ENCODE measurements at regions not wholly inside any gene's neighbourhood (a gene's known extent, or its start where the extent isn't known, plus 50 kb on each side); places are given as distances from the start of the nearest gene placed in this dataset.
A peak's percentile ranks its signal among the peaks of the same experiment; 100 is the strongest.
"Not testable (repeated sequence)": the region's sequence is repeated elsewhere in the genome, so short reads cannot be mapped to it uniquely, and the experiment has no call there.

DNA sequence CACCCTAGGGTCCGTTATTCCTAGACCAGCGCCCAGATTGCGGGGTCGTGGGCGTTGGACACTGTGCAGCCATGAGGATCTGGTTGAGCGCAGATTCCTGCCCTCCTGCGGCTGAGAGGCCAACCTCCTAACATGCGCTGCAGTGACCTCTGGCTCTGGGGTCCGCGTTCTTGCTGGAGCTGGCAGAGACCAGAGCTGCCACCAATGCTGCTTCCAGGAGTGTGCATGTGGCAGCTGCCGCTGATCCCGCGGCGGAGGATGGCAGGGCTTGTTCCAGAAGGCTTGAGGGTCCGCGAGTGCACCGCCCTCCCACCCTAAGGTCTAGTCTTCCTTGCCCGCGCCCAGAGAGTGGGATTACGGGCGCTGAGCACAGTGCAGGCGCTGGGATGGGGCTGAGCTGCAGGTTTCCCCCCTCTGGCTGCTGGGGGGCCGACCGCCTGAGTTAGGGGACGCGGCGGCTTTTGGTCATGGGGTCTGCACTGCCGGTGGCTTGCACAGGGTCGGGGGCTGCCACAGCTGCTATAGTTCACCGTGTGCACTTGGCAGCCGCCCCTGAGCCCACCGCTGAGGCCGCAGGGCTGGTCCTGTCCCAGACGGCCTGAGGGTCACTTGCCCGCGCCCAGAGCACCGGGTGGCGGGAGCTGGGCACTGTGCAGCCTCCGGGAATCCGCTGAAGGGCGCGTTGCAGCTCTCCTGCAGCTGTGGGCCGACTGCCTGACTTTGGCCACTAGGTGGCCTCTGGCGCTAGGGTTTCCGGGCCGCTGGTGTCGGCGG is 145.9 kb downstream of the CCDC74A start:
- ATAC-seq (replicated peaks) = peak; percentile 89
- Mint-ChIP-seq H3K36me3 (ENCODE audit: low read depth) (no peaks in the 10 kb centered on the region), H3K4me3 (peak overlapping the region; percentile 40), H3K27me3 (peaks cover 16% of the 10 kb centered on the region), H3K27ac (no peak overlapping the region), H3K9me3 (no peaks in the 10 kb centered on the region), H3K4me1 (no peaks in the 10 kb centered on the region)

DNA sequence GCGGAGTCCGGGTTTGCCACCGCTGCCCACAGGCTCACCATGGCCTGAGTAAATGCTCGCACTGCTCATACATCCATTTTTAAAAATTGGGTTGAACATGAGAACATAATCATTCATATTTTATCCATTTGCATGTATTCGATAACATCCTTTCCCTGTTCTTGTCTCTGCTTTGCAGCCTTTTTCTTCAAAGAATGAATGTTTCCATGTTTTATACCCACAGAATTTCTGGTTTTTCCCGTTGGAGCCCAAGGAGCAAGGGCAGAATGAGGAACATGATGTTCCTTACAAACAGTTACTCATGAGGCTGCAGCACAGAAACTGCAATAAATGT is 146.5 kb downstream of the CCDC74A start:
- Mint-ChIP-seq H3K36me3 (ENCODE audit: low read depth) (no peaks in the 10 kb centered on the region), H3K9me3 (no peaks in the 10 kb centered on the region), H3K27ac (no peak overlapping the region), H3K27me3 (peaks cover 16% of the 10 kb centered on the region), H3K4me1 (no peaks in the 10 kb centered on the region), H3K4me3 (peak overlapping the region; percentile 40)
- ATAC-seq (replicated peaks) = no peak

DNA sequence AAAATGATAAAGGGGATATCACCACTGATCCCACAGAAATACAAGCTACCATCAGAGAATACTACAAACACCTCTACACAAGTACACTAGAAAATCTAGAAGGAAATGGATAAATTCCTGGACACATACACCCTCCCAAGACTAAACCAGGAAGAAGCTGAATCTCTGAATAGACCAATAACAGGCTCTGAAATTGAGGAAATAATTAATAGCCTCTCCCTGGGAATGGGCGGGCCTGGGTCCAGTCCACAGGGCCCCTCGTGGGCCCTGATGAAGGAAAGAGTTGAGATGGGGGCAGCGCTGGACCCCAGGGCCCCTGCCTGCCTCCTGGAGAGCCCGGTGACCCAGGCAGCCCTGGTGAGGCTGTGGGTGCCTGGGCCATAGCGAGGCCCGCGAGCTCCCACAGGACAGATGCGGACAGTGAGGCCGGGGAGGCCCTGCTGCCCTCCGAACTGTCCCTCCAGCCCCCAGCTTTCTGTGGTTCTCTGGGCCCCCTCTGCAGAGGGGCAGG is 154.0 kb downstream of the CCDC74A start:
- Mint-ChIP-seq H3K4me1 (peaks cover 22% of the 10 kb centered on the region), H3K27ac (peak overlapping the region; percentile 87), H3K36me3 (ENCODE audit: low read depth) (peaks cover 20% of the 10 kb centered on the region), H3K4me3 (peak overlapping the region; percentile 85)
- H3K9me3 Mint-ChIP-seq, H3K27me3 Mint-ChIP-seq: not testable (repeated sequence)
- ATAC-seq (replicated peaks) = peak; percentile 6

DNA sequence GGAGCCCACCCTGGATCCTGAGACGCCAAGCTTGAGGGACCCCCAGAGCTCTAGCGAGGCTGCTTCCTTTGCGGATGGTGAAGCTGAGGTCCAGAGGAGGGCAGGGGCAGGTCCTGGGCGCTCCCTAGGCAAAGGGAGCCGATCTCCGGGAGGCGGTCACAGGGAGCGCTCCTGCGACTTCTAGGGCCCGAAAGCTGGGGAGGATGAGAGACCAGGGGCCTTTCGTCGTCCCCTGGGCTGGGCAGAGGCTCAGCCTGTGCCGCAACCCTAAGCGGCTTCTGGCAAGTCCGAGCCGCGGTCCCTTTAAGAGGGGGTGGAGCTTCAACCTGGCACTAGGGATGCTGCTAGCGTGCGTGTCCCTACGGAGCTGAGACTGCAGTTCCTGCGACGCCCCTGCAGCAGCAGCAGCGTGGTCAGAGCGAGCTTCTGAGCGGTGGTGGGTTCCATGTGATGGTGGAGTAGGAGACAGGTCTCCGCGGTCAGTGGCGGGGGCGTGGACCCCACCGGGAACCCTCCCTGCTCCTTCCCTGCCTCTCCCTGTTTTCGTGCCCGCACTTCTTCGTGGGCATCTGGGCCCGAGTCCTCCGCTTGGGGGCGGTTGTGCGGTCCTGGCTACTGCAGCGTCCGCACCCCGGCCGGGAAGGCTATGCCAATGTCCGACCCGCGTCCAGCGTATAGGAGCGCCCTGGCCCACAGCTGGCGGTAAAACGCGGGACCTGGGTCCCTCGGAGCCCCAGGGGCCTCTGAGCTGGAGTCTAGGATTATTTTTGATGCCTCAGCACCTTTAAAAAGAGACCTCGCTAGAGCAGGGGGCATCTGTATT is 154.6 kb downstream of the CCDC74A start:
- H3K36me3 Mint-ChIP-seq (ENCODE audit: low read depth) = peaks cover 26% of the 10 kb centered on the region
- peak; percentile 99 for ATAC-seq (replicated peaks)
- peak overlapping the region; percentile 87 for H3K27ac Mint-ChIP-seq
- H3K4me3 Mint-ChIP-seq = peak overlapping the region; percentile 85
- peaks cover 1% of the 10 kb centered on the region for H3K27me3 Mint-ChIP-seq
- H3K9me3 Mint-ChIP-seq = no peaks in the 10 kb centered on the region
- H3K4me1 Mint-ChIP-seq = peaks cover 22% of the 10 kb centered on the region

DNA sequence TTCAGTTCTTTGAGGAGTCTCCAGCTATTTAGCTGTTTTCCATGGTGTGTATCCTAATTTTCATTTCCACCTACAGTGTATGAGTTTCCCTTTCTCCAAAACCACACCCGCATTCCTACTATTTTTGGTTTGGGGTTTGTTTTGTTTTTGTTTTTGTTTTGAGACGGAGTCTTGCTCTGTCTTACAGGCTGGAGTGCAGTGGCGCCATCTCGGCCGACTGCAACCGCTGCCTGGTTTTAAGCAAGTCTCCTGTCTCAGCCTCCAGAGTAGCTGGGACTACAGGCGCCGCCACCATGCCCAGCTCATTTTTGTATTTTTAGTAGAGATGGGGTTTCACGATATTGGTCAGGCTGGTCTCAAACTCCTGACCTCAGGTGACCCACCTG is 155.2 kb downstream of the CCDC74A start:
- H3K27me3 Mint-ChIP-seq, H3K9me3 Mint-ChIP-seq: not testable (repeated sequence)
- Mint-ChIP-seq H3K36me3 (ENCODE audit: low read depth) (peaks cover 32% of the 10 kb centered on the region), H3K4me3 (peak overlapping the region; percentile 85), H3K4me1 (peaks cover 22% of the 10 kb centered on the region), H3K27ac (peak overlapping the region; percentile 87)
- ATAC-seq (replicated peaks) = peak; percentile 44

- Mint-ChIP-seq H3K4me3 (peak overlapping the region; percentile 85), H3K36me3 (ENCODE audit: low read depth) (peaks cover 51% of the 10 kb centered on the region), H3K27ac (peak overlapping the region; percentile 44), H3K4me1 (peaks cover 22% of the 10 kb centered on the region)
- H3K27me3 Mint-ChIP-seq; ATAC-seq (replicated peaks); H3K9me3 Mint-ChIP-seq: not testable (repeated sequence)
Observed at GRCh38 chr2:131684631-131685316, 157.1 kb downstream of the CCDC74A start.

DNA sequence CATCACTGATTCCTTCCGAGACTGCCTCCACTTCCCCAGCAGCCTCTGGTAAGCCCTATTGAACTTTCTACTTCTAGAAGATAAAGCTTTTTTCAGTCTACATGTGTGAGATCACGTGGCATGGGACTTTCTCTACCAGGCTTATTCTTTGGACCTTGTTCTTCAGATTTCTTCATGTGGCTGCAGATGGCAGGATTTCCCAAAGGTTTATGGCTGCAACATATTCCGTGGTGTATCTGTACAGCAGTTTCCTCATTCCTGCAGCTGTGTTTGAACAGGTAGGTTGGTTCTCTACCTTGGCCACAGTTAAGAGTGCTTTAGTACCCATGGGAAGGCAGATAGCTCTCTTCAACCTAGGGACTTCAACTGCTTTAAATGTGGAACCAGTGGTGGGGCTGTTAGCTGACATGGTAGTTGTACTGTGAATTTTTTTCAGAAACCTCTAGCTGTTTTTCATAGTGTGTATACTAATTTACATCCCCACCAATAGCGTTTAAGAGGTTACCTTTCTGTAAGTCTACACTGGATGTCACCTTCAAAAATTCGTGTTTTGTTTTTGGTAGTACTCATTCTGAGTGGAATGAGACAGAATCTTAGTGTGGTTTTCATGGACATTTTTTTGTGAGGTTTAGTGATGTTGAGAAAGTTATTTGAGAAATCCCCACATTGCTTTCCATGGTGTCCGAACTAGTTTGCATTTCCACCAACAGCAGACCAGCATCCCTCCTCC is 158.6 kb downstream of the CCDC74A start:
- H3K4me3 Mint-ChIP-seq; H3K9me3 Mint-ChIP-seq; ATAC-seq (replicated peaks); H3K27ac Mint-ChIP-seq; H3K27me3 Mint-ChIP-seq: not testable (repeated sequence)
- H3K4me1 Mint-ChIP-seq = peaks cover 23% of the 10 kb centered on the region
- H3K36me3 Mint-ChIP-seq (ENCODE audit: low read depth) = peaks cover 65% of the 10 kb centered on the region

- not testable (repeated sequence) for H3K9me3 Mint-ChIP-seq; H3K4me3 Mint-ChIP-seq; H3K27ac Mint-ChIP-seq; ATAC-seq (replicated peaks); H3K27me3 Mint-ChIP-seq
- Mint-ChIP-seq H3K4me1 (peaks cover 21% of the 10 kb centered on the region), H3K36me3 (ENCODE audit: low read depth) (peaks cover 65% of the 10 kb centered on the region)
Observed at GRCh38 chr2:131686894-131687238, 159.2 kb downstream of the CCDC74A start.

DNA sequence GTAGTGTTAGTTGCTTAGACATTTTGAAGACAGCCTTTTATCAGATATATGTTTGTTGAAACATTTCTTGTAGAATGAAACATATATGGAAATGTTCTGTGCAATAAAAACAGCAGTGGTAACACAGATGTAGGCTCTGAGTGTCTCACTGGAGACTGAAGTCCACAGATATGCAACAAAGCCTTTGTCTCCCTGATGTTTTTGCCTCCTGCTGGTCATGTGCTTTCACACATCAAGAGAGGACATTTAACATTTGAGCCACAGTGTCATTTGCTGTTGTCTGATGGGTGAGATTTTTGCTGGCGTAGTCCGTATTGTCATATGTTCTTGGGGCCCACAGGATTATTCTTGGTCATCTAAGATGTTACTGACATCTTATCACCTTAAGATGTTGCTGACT is 161.4 kb downstream of the CCDC74A start:
- Mint-ChIP-seq H3K36me3 (ENCODE audit: low read depth) (peaks cover 65% of the 10 kb centered on the region), H3K4me1 (peaks cover 16% of the 10 kb centered on the region)
- not testable (repeated sequence) for ATAC-seq (replicated peaks); H3K9me3 Mint-ChIP-seq; H3K4me3 Mint-ChIP-seq; H3K27ac Mint-ChIP-seq; H3K27me3 Mint-ChIP-seq

DNA sequence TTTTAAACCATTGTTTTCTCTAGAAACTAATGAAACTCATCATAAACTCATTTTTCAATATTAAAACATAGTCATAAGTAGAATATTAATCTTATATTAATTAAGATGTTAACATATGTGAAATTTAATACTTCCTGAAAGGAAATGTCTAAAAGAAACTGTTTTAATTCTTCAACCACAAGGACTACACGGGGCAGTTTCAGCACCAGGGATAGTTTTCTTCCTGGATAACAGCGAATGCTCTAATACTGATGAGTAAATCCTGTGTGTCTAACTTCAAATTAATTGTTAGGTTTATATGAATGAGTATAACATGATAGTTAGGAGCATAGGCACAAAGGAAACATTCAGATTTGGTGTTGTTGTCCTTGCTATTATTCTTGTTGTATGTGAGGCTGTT is 183.6 kb downstream of the CCDC74A start:
- not testable (repeated sequence) for ATAC-seq (replicated peaks); H3K36me3 Mint-ChIP-seq (ENCODE audit: low read depth); H3K27me3 Mint-ChIP-seq; H3K27ac Mint-ChIP-seq; H3K9me3 Mint-ChIP-seq; H3K4me1 Mint-ChIP-seq; H3K4me3 Mint-ChIP-seq

DNA sequence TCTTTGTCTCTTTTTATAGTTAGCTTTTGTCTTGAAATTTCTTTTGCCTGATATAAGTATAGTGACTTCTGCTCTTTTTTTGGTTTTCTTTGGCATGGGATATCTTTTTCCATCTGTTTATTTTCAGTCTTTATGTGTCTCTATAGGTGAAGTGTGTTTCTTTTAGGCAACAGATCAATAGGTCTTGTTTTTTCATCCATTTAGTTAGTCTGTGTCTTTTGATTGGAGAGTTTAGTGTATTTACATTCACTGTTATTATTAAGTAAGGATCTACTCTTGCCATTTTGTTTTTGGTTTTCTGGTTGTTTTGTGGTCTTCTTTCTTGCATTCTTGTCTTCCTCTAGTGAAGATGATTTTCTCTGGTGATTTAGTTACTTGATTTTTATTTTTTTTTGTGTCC is 190.2 kb downstream of the CCDC74A start:
- H3K9me3 Mint-ChIP-seq; H3K4me1 Mint-ChIP-seq; H3K36me3 Mint-ChIP-seq (ENCODE audit: low read depth); H3K27ac Mint-ChIP-seq; H3K4me3 Mint-ChIP-seq; ATAC-seq (replicated peaks); H3K27me3 Mint-ChIP-seq: not testable (repeated sequence)

GRCh38 chr2:131721163-131721562 is 193.5 kb downstream of the CCDC74A start:
- H3K4me3 Mint-ChIP-seq; H3K4me1 Mint-ChIP-seq; ATAC-seq (replicated peaks); H3K27me3 Mint-ChIP-seq; H3K27ac Mint-ChIP-seq; H3K9me3 Mint-ChIP-seq; H3K36me3 Mint-ChIP-seq (ENCODE audit: low read depth): not testable (repeated sequence)

DNA sequence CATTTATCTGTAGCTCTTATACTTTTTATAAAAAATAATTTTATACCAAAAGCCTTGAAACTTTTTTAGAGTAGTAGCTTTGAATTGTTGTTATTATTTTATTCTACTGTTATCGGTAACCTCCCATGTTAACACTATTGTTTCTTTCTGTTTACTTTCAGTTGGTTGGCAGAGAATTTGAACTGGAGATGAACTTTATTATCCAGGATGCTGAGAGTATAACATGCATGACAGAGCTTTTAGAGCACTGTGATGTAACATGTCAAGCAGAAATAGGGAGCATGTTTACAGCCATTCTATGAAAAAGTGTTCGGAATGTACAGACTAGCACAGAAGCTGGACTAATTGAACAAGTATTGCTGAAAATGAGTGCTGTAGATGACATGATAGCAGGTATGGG is 194.6 kb downstream of the CCDC74A start:
- not testable (repeated sequence) for H3K9me3 Mint-ChIP-seq; H3K27ac Mint-ChIP-seq; H3K27me3 Mint-ChIP-seq; H3K36me3 Mint-ChIP-seq (ENCODE audit: low read depth); H3K4me3 Mint-ChIP-seq; H3K4me1 Mint-ChIP-seq; ATAC-seq (replicated peaks)

- no peaks in the 10 kb centered on the region for H3K27me3 Mint-ChIP-seq
- no peak for ATAC-seq (replicated peaks)
- no peak overlapping the region for H3K27ac Mint-ChIP-seq
- no peak overlapping the region for H3K4me3 Mint-ChIP-seq
- H3K9me3 Mint-ChIP-seq = no peaks in the 10 kb centered on the region
- no peaks in the 10 kb centered on the region for H3K4me1 Mint-ChIP-seq
- H3K36me3 Mint-ChIP-seq (ENCODE audit: low read depth) = peaks cover 10% of the 10 kb centered on the region
Observed at GRCh38 chr2:131724019-131724418, 196.3 kb downstream of the CCDC74A start.

Measured in activated T-helper 17 cell treated with anti-CD3 and anti-CD28 coated beads, Interleukin-2, amount 50 U/mL, for 72 hours (primary cell).